NCI-H1930 (cell line): ENCODE measurements at regions not wholly inside any gene's neighbourhood (a gene's known extent, or its start where the extent isn't known, plus 50 kb on each side); places are given as distances from the start of the nearest gene placed in this dataset.

Experiments
- DNase-seq, 2 experiments: peaks; one replicate each; lab custom pipeline; 2025; lab: John Stamatoyannopoulos, UW

- no peak for DNase-seq
Observed at GRCh38 chr20:63100926-63101699, 94.3 kb upstream of the BHLHE23 start.

- no peak for DNase-seq
Observed at GRCh38 chr20:63100174-63100925, 93.6 kb upstream of the BHLHE23 start.

- DNase-seq = no peak
Observed at GRCh38 chr20:63099456-63100173, 92.9 kb upstream of the BHLHE23 start.

- no peak for DNase-seq
Observed at GRCh38 chr20:63098195-63098810, 91.5 kb upstream of the BHLHE23 start.

- DNase-seq = no peak
Observed at GRCh38 chr20:63097336-63097831, 90.6 kb upstream of the BHLHE23 start.

GRCh38 chr20:63096681-63097335, 90.0 kb upstream of the BHLHE23 start:
- DNase-seq = no peak

GRCh38 chr20:63095718-63096654, 89.2 kb upstream of the BHLHE23 start:
- DNase-seq = no peak

- DNase-seq = no peak
Observed at GRCh38 chr20:63094767-63095499, 88.2 kb upstream of the BHLHE23 start.

- no peak for DNase-seq
Observed at GRCh38 chr20:63093966-63094766, 87.4 kb upstream of the BHLHE23 start.

GRCh38 chr20:63092660-63093215, 86.0 kb upstream of the BHLHE23 start:
- DNase-seq = no peak

- no peak for DNase-seq
Observed at GRCh38 chr20:63091901-63092659, 85.3 kb upstream of the BHLHE23 start.

GRCh38 chr20:63090682-63091571, 84.2 kb upstream of the BHLHE23 start:
- no peak for DNase-seq

GRCh38 chr20:63090052-63090451, 83.3 kb upstream of the BHLHE23 start:
- DNase-seq = no peak

GRCh38 chr20:63089051-63089907, 82.5 kb upstream of the BHLHE23 start:
- no peak for DNase-seq

GRCh38 chr20:63087872-63088680, 81.3 kb upstream of the BHLHE23 start:
- no peak for DNase-seq
